Pancreas (tissue), 10 donors: ENCODE measurements at regions not wholly inside any gene's neighbourhood (a gene's known extent, or its start where the extent isn't known, plus 50 kb on each side); places are given as distances from the start of the nearest gene placed in this dataset.

Experiments used
- ATAC-seq, 4 donors: fragments of 200-7000 bp; cut with Tn5 transposase; one replicate each; pipeline versions ENCODE4 v1.8.0 to v1.9.1; 2020; ENCODE audit warnings: mild to moderate bottlenecking in 4 of 4, moderate library complexity in 4 of 4
- DNase-seq, 6 donors: peaks; one replicate each; pipeline ENCODE4 v3.0.0-alpha.2; 2020
- FAIRE-seq: peaks from 2 replicates; lab custom pipeline; 2012; peaks lifted over from hg19 to GRCh38; lab: Jason Lieb, UNC
- H3K27ac ChIP-seq, 4 donors: fragments of 200-600 bp; sonication (generic); 1 replicate in 3 of 4; 2 replicates in 1 of 4; pipeline versions ENCODE4 v1.5.0 to v1.8.0; 2020
- H3K27me3 ChIP-seq, 4 donors: fragments of 200-600 bp; one replicate each; pipeline ENCODE4 v1.8.0; 2021
- H3K36me3 ChIP-seq, 3 donors: fragments of 200-600 bp; sonication (generic) in 1 of 3; one replicate each; pipeline versions ENCODE4 v1.5.0 to v1.8.0; 2020 to 2021
- H3K4me1 ChIP-seq, 3 donors: fragments of 200-600 bp; one replicate each; pipeline ENCODE4 v1.8.0; 2021
- H3K4me3 ChIP-seq, 4 donors: fragments of 200-600 bp; sonication (generic) in 2 of 4; one replicate each; pipeline versions ENCODE4 v1.5.0 to v1.8.0; 2020 to 2021
- H3K9me3 ChIP-seq, 4 donors: fragments of 200-600 bp; one replicate each; pipeline ENCODE4 v1.8.0; 2021
- WGBS, 2 donors: extraction: QIAGEN DNeasy Blood & Tissue Kit; methylation state at CpG; one replicate each; pipeline ENCODE4 v1.1.7; 2013; 5-methylcytosine and 5-hydroxymethylcytosine counted together
- intact Hi-C, 3 donors: fragments of 100-400 bp; cut with DNase I; formaldehyde crosslinking; loops; one replicate each; pipeline versions ENCODE4 v1.11.1 to v1.14.2; 2022
- TF ChIP-seq, protein P1 (sequence below), 4 donors: fragments of 200-600 bp; sonication (generic) in 3 of 4; IDR thresholded peaks; one replicate each; pipeline versions ENCODE4 v1.5.0 to v1.8.0; 2021; ENCODE audit warnings: antibody characterized with exemption in 4 of 4
- donor health status: healthy with polysubstance abuse.
- donor health status: DM: no; HTN: no; CAD: no; lungs with moderate emphysema.
- donor health status: DM: no; HTN: no; CAD: no.
- donor health status: control.
- donor health status: control.
- donor health status: Bipolar disorder and iron deficiency.
- donor health status: DM: yes; HTN: yes; CAD: no.
- donor health status: DM: no; HTN: no; CAD: no.
- donor health status: DM: no; HTN: no; CAD: no.
- donor health status: DM: yes; HTN: yes; CAD: no.

DNA sequence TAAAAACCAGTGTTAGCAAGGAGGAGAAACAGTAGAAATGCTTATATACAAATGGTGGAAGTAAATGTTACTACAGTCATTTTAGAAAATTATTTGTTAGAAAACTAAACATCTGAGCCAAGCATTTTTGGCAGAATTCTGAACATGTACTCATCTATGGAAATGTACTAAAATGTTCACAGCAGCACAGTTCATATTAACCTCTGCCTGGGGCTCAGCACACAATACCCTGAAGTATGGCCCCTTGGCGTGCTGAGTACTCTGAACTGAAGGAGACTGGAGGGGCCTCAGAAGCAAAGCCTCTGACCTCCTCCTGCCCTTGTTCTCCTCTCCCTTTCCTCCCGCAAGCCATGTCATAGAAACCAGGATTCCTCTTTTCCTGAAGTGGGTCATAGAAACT is 66.2 kb upstream of the RALGAPA2 start:
- Histone ChIP-seq H3K27ac (no peak overlapping the region), H3K27me3 (no peaks in the 10 kb centered on the region), H3K9me3 (no peaks in the 10 kb centered on the region), H3K4me3 (no peak overlapping the region), H3K36me3 (no peaks in the 10 kb centered on the region), H3K4me1 (peaks cover 0 to 11% (median 0%) of the 10 kb centered on the region in 3 donors)
- TF ChIP-seq, protein P1, sequence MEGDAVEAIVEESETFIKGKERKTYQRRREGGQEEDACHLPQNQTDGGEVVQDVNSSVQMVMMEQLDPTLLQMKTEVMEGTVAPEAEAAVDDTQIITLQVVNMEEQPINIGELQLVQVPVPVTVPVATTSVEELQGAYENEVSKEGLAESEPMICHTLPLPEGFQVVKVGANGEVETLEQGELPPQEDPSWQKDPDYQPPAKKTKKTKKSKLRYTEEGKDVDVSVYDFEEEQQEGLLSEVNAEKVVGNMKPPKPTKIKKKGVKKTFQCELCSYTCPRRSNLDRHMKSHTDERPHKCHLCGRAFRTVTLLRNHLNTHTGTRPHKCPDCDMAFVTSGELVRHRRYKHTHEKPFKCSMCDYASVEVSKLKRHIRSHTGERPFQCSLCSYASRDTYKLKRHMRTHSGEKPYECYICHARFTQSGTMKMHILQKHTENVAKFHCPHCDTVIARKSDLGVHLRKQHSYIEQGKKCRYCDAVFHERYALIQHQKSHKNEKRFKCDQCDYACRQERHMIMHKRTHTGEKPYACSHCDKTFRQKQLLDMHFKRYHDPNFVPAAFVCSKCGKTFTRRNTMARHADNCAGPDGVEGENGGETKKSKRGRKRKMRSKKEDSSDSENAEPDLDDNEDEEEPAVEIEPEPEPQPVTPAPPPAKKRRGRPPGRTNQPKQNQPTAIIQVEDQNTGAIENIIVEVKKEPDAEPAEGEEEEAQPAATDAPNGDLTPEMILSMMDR (IDR thresholded peaks at IDR 0.05) = no peak
- 93 to 98% methylated on average over 2 of the region's 2 CpGs for WGBS, 2 donors
- DNase-seq (no peak), FAIRE-seq (no peak), ATAC-seq (no peak)
- intact Hi-C loops = no loop called here

DNA sequence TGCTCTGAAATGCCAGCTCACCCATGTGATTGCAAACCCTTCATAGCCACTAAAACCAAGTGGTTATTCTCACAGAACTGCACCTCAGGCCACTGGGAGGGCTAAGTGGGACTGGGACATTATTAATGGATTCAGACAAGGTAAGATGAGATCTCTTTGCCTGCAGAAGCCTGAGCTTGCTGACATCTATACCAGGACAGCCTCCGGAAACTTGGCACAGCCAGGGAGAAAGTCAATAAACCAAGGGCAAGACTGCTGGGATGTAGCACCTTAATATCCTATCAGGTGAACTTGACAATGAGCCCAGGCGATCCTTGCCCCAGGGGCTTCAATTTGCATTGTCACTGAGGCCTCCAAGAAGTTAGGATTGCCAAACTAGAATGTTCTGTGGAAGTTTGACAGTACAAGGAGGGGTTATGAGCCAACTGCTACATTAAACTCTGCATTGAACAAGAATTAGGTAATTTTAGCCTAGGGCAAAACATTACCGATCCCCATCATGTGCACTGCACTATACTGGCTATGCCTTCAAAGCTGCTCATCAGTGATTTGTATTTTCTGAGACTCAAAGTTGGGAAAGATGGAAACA is 60.1 kb upstream of the RALGAPA2 start:
- TF ChIP-seq, protein P1 (IDR thresholded peaks at IDR 0.05) = no peak
- no peaks in the 10 kb centered on the region for H3K9me3 ChIP-seq
- FAIRE-seq (no peak), ATAC-seq (no peak), DNase-seq (no peak)
- no peaks in the 10 kb centered on the region for H3K36me3 ChIP-seq
- no peak overlapping the region for H3K4me3 ChIP-seq
- 53 to 60% methylated on average over 3 of the region's 3 CpGs for WGBS, 2 donors
- H3K27me3 ChIP-seq = no peaks in the 10 kb centered on the region
- no peak overlapping the region for H3K27ac ChIP-seq
- no peaks in the 10 kb centered on the region for H3K4me1 ChIP-seq
- intact Hi-C loops = no loop called here

DNA sequence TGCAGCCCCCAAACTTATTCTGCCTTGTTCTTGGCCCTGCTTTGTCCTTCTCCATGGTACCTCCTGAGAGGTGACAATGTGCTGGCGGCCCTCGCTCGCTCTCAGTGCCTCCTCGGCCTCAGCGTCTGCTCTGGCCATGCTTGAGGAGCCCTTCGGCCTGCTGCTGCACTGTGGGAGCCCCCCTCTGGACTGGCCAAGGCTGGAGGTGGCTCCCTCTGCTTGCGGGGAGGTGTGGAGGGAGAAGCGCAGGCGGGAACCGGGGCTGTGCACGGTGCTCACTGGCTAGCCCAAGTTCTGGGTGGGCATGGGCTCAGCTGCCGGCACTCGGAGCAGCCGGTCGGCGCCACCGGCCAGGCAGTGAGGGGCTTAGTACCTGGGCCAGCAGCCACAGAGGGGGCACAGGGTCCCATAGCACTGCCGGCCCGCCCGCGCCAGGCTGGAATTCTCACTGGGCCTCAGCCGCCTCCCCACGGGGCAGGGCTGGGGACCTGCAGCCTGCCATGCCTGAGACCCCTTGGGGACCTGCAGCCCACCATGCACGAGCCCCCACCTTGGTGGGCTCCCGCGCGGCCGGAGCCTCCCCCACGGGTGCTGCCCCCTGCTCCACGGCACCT is 55.9 kb upstream of the RALGAPA2 start:
- Histone ChIP-seq H3K4me1 (no peaks in the 10 kb centered on the region), H3K27ac (no peak overlapping the region), H3K36me3 (no peaks in the 10 kb centered on the region), H3K27me3 (no peaks in the 10 kb centered on the region), H3K9me3 (no peaks in the 10 kb centered on the region), H3K4me3 (no peak overlapping the region)
- no peak for ATAC-seq
- 89 to 92% methylated on average over 30 of the region's 30 CpGs for WGBS, 2 donors
- intact Hi-C loops = no loop called here
- FAIRE-seq = no peak
- peak in 1 of 6 donors; percentile 55 for DNase-seq
- TF ChIP-seq, protein P1 (IDR thresholded peaks at IDR 0.05) = no peak

DNA sequence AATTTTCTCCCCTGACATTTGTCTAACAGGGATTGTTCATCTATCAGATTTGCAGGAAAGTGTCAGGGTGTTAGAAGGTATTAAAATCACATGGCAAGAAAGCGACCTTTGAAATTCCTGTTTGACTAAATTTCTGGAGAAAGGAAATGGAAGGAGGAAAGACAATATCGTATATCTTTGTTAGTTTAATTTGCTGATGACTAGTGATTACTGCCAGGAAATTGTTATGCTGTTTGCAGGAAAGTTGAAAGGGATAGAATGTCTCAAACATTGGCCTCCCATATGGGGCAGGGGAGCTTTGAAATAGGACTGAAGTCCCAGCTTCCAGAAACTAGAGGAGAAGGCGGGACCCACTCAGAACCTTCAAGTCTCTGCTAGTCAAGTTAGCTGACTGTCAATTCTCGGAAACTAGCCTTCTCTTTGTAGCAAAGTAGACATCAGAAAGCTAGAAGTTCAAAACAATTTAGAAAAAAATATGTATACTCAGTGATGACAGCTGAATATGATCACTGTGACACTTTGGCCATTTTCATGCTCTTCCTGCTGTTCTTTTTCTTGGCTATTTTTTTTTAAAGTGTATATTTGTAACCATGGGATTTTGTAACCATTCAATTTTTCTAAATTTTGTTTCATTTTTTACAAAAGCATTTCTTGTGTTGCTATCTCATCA is 53.4 kb upstream of the RALGAPA2 start:
- 63 to 68% methylated on average over 4 of the region's 4 CpGs for WGBS, 2 donors
- Histone ChIP-seq H3K27me3 (no peaks in the 10 kb centered on the region), H3K4me3 (no peak overlapping the region), H3K27ac (no peak overlapping the region), H3K36me3 (no peaks in the 10 kb centered on the region), H3K4me1 (no peaks in the 10 kb centered on the region), H3K9me3 (no peaks in the 10 kb centered on the region)
- no peak for ATAC-seq
- intact Hi-C loops = no loop called here
- DNase-seq = no peak
- FAIRE-seq = no peak
- TF ChIP-seq, protein P1 (IDR thresholded peaks at IDR 0.05) = no peak

DNA sequence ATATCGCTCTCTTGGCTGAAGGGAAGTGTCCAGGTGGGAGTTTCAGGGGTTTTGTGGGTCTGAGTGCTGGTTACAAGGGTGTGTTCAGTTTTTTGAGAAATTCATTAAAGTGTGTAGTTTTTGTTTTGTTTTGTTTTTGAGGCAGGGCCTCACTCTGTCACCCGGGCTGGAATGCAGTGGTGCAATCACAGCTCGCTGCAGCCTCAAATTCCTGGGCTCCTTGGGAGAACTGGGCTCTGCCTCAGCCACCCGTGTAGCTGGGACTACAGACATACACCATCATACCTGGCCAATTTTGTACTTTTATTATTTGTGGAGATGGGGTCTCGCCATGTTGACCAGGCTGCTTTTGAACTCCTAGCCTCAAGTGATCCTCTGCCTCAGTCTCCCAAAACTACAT is 51.2 kb upstream of the RALGAPA2 start:
- H3K27ac ChIP-seq = no peak overlapping the region
- DNase-seq (no peak), FAIRE-seq (no peak), ATAC-seq (no peak)
- intact Hi-C loops = no loop called here
- WGBS, 2 donors = 78 to 79% methylated on average over 5 of the region's 5 CpGs
- TF ChIP-seq, protein P1 (IDR thresholded peaks at IDR 0.05) = no peak
- no peaks in the 10 kb centered on the region for H3K9me3 ChIP-seq
- H3K27me3 ChIP-seq = no peaks in the 10 kb centered on the region
- no peak overlapping the region for H3K4me3 ChIP-seq
- no peaks in the 10 kb centered on the region for H3K36me3 ChIP-seq
- H3K4me1 ChIP-seq = no peaks in the 10 kb centered on the region
